ENCODE measurements at regions not wholly inside any gene's neighbourhood (a gene's known extent, or its start where the extent isn't known, plus 50 kb on each side); places are given as distances from the start of the nearest gene placed in this dataset.

- TF ChIP-seq CTCF (IDR thresholded peaks at IDR 0.05) (no peak), POLR2A (IDR thresholded peaks at IDR 0.05) (no peak)
Observed at GRCh38 chr12:69141074-69141473, 98.3 kb upstream of the CPSF6 start.
